Neural progenitor cell (in vitro differentiated cells): ENCODE measurements at regions not wholly inside any gene's neighbourhood (a gene's known extent, or its start where the extent isn't known, plus 50 kb on each side); places are given as distances from the start of the nearest gene placed in this dataset.

Experiments
- DNase-seq: peaks from one replicate; pipeline ENCODE4 v3.0.0-alpha.2; 2016; ENCODE audit warnings: low spot score
- H2AFZ ChIP-seq: fragments of 200-600 bp; sonication (generic); replicated peaks from 2 replicates; pipeline ENCODE4 v1.6.1; 2016; ENCODE audit warnings: antibody characterized with exemption
- H3F3A ChIP-seq: fragments of 200-600 bp; sonication (generic); 2 replicates; pipeline ENCODE4 v1.6.1; 2016; ENCODE audit warnings: antibody characterized with exemption, low read depth
- H3K27ac ChIP-seq: fragments of 200-600 bp; sonication (generic); 2 replicates; pipeline ENCODE4 v1.5.1; 2016; ENCODE audit warnings: mild to moderate bottlenecking
- H3K27me3 ChIP-seq: fragments of 200-600 bp; sonication (generic); 2 replicates; pipeline ENCODE4 v1.6.1; 2016; ENCODE audit warnings: mild to moderate bottlenecking, moderate library complexity
- H3K36me3 ChIP-seq: fragments of 200-600 bp; sonication (generic); 2 replicates; pipeline ENCODE4 v1.5.1; 2016
- H3K4me1 ChIP-seq: fragments of 200-600 bp; sonication (generic); 2 replicates; pipeline ENCODE4 v1.6.1; 2016; ENCODE audit warnings: mixed run types
- H3K4me2 ChIP-seq: fragments of 200-600 bp; sonication (generic); 2 replicates; pipeline ENCODE4 v1.6.1; 2016
- H3K4me3 ChIP-seq: fragments of 200-600 bp; sonication (generic); 2 replicates; pipeline ENCODE4 v1.5.1; 2016
- H3K79me2 ChIP-seq: fragments of 200-600 bp; sonication (generic); 2 replicates; pipeline ENCODE4 v1.6.1; 2016; ENCODE audit warnings: low read depth
- H3K9ac ChIP-seq: fragments of 200-600 bp; sonication (generic); 2 replicates; pipeline ENCODE4 v1.6.1; 2016
- H3K9me3 ChIP-seq: fragments of 200-600 bp; sonication (generic); 2 replicates; pipeline ENCODE4 v1.5.1; 2016; ENCODE audit warnings: low read depth
- H4K20me1 ChIP-seq: fragments of 200-600 bp; sonication (generic); 2 replicates; pipeline ENCODE4 v1.6.1; 2016; ENCODE audit warnings: low read depth
- H3K27ac Mint-ChIP-seq: 3 replicates; pipeline ENCODE4 v1.8.0; 2021; ENCODE audit warnings: mixed read lengths
- H3K27me3 Mint-ChIP-seq: 2 replicates; pipeline ENCODE4 v1.8.0; 2022; ENCODE audit warnings: low read depth, mild to moderate bottlenecking, inconsistent platforms, moderate library complexity, mixed read lengths; ENCODE audit not compliant: insufficient read depth
- H3K36me3 Mint-ChIP-seq: 3 replicates; pipeline ENCODE4 v1.8.0; 2021; ENCODE audit warnings: mixed read lengths
- H3K4me1 Mint-ChIP-seq: 3 replicates; pipeline ENCODE4 v1.8.0; 2021; ENCODE audit warnings: mixed read lengths
- H3K4me3 Mint-ChIP-seq: 3 replicates; pipeline ENCODE4 v1.8.0; 2021; ENCODE audit warnings: mild to moderate bottlenecking, moderate library complexity, mixed read lengths
- H3K9me3 Mint-ChIP-seq: 3 replicates; pipeline ENCODE4 v1.8.0; 2020; ENCODE audit warnings: mixed read lengths
- EZH2 ChIP-seq: fragments of 200-600 bp; sonication (generic); IDR thresholded peaks from 2 replicates; pipeline ENCODE4 v1.6.1; 2017; ENCODE audit warnings: antibody characterized with exemption, mild to moderate bottlenecking, moderate library complexity
- EZH2phosphoT487 ChIP-seq: fragments of 200-600 bp; sonication (generic); IDR thresholded peaks from 2 replicates; pipeline ENCODE4 v1.6.1; 2017; ENCODE audit warnings: antibody characterized with exemption
- TF ChIP-seq, protein P1 (sequence below): fragments of 200-600 bp; sonication (generic); IDR thresholded peaks from 2 replicates; pipeline ENCODE4 v1.5.1; 2017; ENCODE audit warnings: antibody characterized with exemption, mild to moderate bottlenecking

DNA sequence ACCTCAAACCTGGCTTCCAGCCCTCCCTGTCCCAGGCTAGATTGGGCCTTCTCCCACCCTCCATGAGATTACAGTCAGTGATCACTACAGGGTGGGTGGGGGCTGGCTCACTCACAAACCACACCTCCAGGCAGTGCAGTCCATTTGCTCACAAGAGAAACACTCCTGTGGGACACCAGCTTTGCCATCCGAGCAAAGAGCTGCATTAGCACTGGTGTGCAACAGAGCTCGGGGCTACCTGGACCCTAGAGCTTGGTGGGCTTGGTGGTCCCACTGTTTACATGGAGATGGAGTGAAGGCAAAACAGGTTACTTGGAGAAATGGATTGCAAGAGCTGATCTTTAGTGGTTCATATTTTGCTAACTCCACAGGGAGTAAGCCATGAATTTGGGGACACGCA, 451.7 kb upstream of the ZMIZ1 start:
- no peak overlapping the region for H2AFZ ChIP-seq
- no peak for TF ChIP-seq EZH2phosphoT487
- TF ChIP-seq, protein P1, sequence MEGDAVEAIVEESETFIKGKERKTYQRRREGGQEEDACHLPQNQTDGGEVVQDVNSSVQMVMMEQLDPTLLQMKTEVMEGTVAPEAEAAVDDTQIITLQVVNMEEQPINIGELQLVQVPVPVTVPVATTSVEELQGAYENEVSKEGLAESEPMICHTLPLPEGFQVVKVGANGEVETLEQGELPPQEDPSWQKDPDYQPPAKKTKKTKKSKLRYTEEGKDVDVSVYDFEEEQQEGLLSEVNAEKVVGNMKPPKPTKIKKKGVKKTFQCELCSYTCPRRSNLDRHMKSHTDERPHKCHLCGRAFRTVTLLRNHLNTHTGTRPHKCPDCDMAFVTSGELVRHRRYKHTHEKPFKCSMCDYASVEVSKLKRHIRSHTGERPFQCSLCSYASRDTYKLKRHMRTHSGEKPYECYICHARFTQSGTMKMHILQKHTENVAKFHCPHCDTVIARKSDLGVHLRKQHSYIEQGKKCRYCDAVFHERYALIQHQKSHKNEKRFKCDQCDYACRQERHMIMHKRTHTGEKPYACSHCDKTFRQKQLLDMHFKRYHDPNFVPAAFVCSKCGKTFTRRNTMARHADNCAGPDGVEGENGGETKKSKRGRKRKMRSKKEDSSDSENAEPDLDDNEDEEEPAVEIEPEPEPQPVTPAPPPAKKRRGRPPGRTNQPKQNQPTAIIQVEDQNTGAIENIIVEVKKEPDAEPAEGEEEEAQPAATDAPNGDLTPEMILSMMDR, result no peak
- H3K9ac ChIP-seq, result no peak overlapping the region
- no peaks in the 10 kb centered on the region for H4K20me1 ChIP-seq
- peaks cover 34% of the 10 kb centered on the region for H3K4me1 Mint-ChIP-seq
- H3K36me3 Mint-ChIP-seq, result no peaks in the 10 kb centered on the region
- no peak overlapping the region for H3K4me2 ChIP-seq
- no peaks in the 10 kb centered on the region for H3K9me3 ChIP-seq
- H3K27ac ChIP-seq, result no peak overlapping the region
- peaks cover 12% of the 10 kb centered on the region for H3K27me3 Mint-ChIP-seq
- peaks cover 7% of the 10 kb centered on the region for H3K27me3 ChIP-seq
- no peak overlapping the region for H3K4me3 ChIP-seq
- no peaks in the 10 kb centered on the region for H3K36me3 ChIP-seq
- H3K27ac Mint-ChIP-seq, result peak overlapping the region; percentile 57
- H3F3A ChIP-seq, result no peaks in the 10 kb centered on the region
- H3K4me1 ChIP-seq, result no peaks in the 10 kb centered on the region
- no peak overlapping the region for H3K4me3 Mint-ChIP-seq
- DNase-seq, result no peak
- no peaks in the 10 kb centered on the region for H3K9me3 Mint-ChIP-seq
- H3K79me2 ChIP-seq, result no peaks in the 10 kb centered on the region

DNA sequence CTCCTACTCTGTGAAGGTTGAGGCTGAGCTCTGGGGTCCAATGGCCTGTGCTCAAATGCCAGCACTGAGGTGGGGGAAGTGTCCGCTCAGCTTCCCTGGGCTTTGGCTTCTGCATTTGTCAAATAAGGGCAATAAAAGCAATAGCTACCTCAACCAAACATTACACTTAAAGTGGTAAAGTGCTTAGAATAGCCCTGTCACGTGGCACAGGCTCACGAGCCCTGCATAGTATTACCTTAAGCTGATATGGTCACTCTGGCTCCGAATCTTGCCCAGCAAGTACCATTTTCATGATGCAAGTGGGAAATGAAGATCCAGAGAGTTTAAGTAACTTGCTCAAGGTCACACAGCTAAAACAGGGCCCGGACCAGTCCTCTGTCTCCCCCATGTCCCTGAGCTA, 451.1 kb upstream of the ZMIZ1 start:
- H3K4me1 ChIP-seq, result no peaks in the 10 kb centered on the region
- no peak overlapping the region for H3K27ac Mint-ChIP-seq
- no peak overlapping the region for H2AFZ ChIP-seq
- H3K27ac ChIP-seq, result no peak overlapping the region
- no peaks in the 10 kb centered on the region for H3K9me3 Mint-ChIP-seq
- no peaks in the 10 kb centered on the region for H3K9me3 ChIP-seq
- no peak overlapping the region for H3K4me3 Mint-ChIP-seq
- TF ChIP-seq, protein P1, result no peak
- no peak for TF ChIP-seq EZH2phosphoT487
- no peak for TF ChIP-seq EZH2
- H3K4me1 Mint-ChIP-seq, result peaks cover 31% of the 10 kb centered on the region
- no peaks in the 10 kb centered on the region for H3K36me3 ChIP-seq
- H3K27me3 Mint-ChIP-seq, result peaks cover 14% of the 10 kb centered on the region
- H3K27me3 ChIP-seq, result peaks cover 12% of the 10 kb centered on the region
- H3F3A ChIP-seq, result no peaks in the 10 kb centered on the region
- no peak overlapping the region for H3K9ac ChIP-seq
- no peak overlapping the region for H3K4me2 ChIP-seq
- no peak for DNase-seq
- no peak overlapping the region for H3K4me3 ChIP-seq
- no peaks in the 10 kb centered on the region for H3K36me3 Mint-ChIP-seq
- no peaks in the 10 kb centered on the region for H4K20me1 ChIP-seq
- H3K79me2 ChIP-seq, result no peaks in the 10 kb centered on the region

DNA sequence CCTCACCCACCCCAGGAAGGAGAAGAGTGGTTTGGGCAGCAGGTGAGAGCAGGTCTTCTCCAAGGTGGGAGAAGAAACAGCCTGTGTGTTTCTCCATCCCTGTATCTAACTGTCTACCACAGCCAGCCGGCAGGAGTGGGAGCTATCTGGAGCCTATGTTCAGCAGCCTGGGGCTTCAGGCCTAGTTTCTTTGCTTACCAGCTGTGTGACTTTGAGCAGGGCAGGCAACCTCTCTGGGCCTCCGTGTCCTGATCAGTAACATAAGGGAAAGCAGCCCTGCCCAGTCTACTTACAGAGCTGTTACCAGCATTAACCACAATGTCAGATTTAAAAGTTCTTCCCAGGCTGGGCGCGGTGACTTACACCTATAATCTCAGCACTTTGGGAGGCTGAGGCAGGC, 450.7 kb upstream of the ZMIZ1 start:
- H3K36me3 Mint-ChIP-seq, result no peaks in the 10 kb centered on the region
- H3K4me3 ChIP-seq, result no peak overlapping the region
- peaks cover 17% of the 10 kb centered on the region for H3K27me3 Mint-ChIP-seq
- no peak overlapping the region for H3K27ac Mint-ChIP-seq
- no peaks in the 10 kb centered on the region for H3K9me3 ChIP-seq
- no peak overlapping the region for H2AFZ ChIP-seq
- peaks cover 16% of the 10 kb centered on the region for H3K27me3 ChIP-seq
- DNase-seq, result no peak
- no peaks in the 10 kb centered on the region for H3K4me1 ChIP-seq
- no peak overlapping the region for H3K4me2 ChIP-seq
- no peaks in the 10 kb centered on the region for H3K9me3 Mint-ChIP-seq
- H3K4me3 Mint-ChIP-seq, result no peak overlapping the region
- no peaks in the 10 kb centered on the region for H3K79me2 ChIP-seq
- H4K20me1 ChIP-seq, result no peaks in the 10 kb centered on the region
- peaks cover 32% of the 10 kb centered on the region for H3K4me1 Mint-ChIP-seq
- no peak overlapping the region for H3K27ac ChIP-seq
- TF ChIP-seq EZH2 (no peak), EZH2phosphoT487 (no peak)
- TF ChIP-seq, protein P1, result no peak
- no peak overlapping the region for H3K9ac ChIP-seq
- H3F3A ChIP-seq, result no peaks in the 10 kb centered on the region
- no peaks in the 10 kb centered on the region for H3K36me3 ChIP-seq
